GDM1 (cell line): ENCODE measurements at regions not wholly inside any gene's neighbourhood (a gene's known extent, or its start where the extent isn't known, plus 50 kb on each side); places are given as distances from the start of the nearest gene placed in this dataset.
"Not testable (repeated sequence)": the region's sequence is repeated elsewhere in the genome, so short reads cannot be mapped to it uniquely, and the experiment has no call there.

Experiments
- DNase-seq: peaks from one replicate; lab custom pipeline; 2025; lab: John Stamatoyannopoulos, UW

GRCh38 chr2:220347626-220348025, 720.2 kb downstream of the SLC4A3 start:
- no peak for DNase-seq

GRCh38 chr2:220348206-220348605, 720.8 kb downstream of the SLC4A3 start:
- no peak for DNase-seq

- no peak for DNase-seq
Observed at GRCh38 chr2:220353897-220354296, 726.5 kb downstream of the SLC4A3 start.

GRCh38 chr2:220356076-220356475, 728.6 kb downstream of the SLC4A3 start:
- DNase-seq = no peak

- no peak for DNase-seq
Observed at GRCh38 chr2:220365023-220365422, 737.6 kb downstream of the SLC4A3 start.

- no peak for DNase-seq
Observed at GRCh38 chr2:220366765-220367164, 739.3 kb downstream of the SLC4A3 start.

- no peak for DNase-seq
Observed at GRCh38 chr2:220370764-220371163, 743.3 kb downstream of the SLC4A3 start.

GRCh38 chr2:220371211-220371610, 743.8 kb downstream of the SLC4A3 start:
- no peak for DNase-seq

- no peak for DNase-seq
Observed at GRCh38 chr2:220373878-220374277, 746.4 kb downstream of the SLC4A3 start.

GRCh38 chr2:220374282-220374681, 746.9 kb downstream of the SLC4A3 start:
- DNase-seq = no peak

- DNase-seq = no peak
Observed at GRCh38 chr2:220377482-220378155, 750.2 kb downstream of the SLC4A3 start.

- not testable (repeated sequence) for DNase-seq
Observed at GRCh38 chr2:220387758-220388157, 760.3 kb downstream of the SLC4A3 start.

GRCh38 chr2:220393711-220394110, 766.3 kb downstream of the SLC4A3 start:
- no peak for DNase-seq

GRCh38 chr2:220394433-220394832, 767.0 kb downstream of the SLC4A3 start:
- no peak for DNase-seq

- DNase-seq = no peak
Observed at GRCh38 chr2:220396287-220396686, 768.9 kb downstream of the SLC4A3 start.

GRCh38 chr2:220410296-220410695, 782.9 kb downstream of the SLC4A3 start:
- no peak for DNase-seq

GRCh38 chr2:220417503-220417902, 790.1 kb downstream of the SLC4A3 start:
- no peak for DNase-seq

GRCh38 chr2:220419647-220420046, 792.2 kb downstream of the SLC4A3 start:
- DNase-seq = no peak

- no peak for DNase-seq
Observed at GRCh38 chr2:220420820-220421219, 793.4 kb downstream of the SLC4A3 start.

- DNase-seq = no peak
Observed at GRCh38 chr2:220422676-220423075, 795.2 kb downstream of the SLC4A3 start.

- no peak for DNase-seq
Observed at GRCh38 chr2:220424561-220424960, 797.1 kb downstream of the SLC4A3 start.

- DNase-seq = no peak
Observed at GRCh38 chr2:220432645-220433044, 805.2 kb downstream of the SLC4A3 start.

GRCh38 chr2:220433131-220433530, 805.7 kb downstream of the SLC4A3 start:
- no peak for DNase-seq

GRCh38 chr2:220434385-220434784, 807.0 kb downstream of the SLC4A3 start:
- DNase-seq = no peak
